GM12872 (cell line): ENCODE measurements at regions not wholly inside any gene's neighbourhood (a gene's known extent, or its start where the extent isn't known, plus 50 kb on each side); places are given as distances from the start of the nearest gene placed in this dataset.

Experiments used
- CTCF ChIP-seq: IDR thresholded peaks from 3 replicates; pipeline ENCODE4 v1.5.1; 2011; ENCODE audit warnings: low read depth, mild to moderate bottlenecking, low read length, moderate library complexity; ENCODE audit not compliant: insufficient read depth

GRCh38 chr6:93580446-93580845 is 161.1 kb upstream of the EPHA7 start:
- TF ChIP-seq CTCF, result no peak

- no peak for TF ChIP-seq CTCF
Observed at GRCh38 chr6:93575495-93576267, 156.3 kb upstream of the EPHA7 start.

- no peak for TF ChIP-seq CTCF
Observed at GRCh38 chr6:93574299-93574698, 154.9 kb upstream of the EPHA7 start.

- no peak for TF ChIP-seq CTCF
Observed at GRCh38 chr6:93571346-93571745, 152.0 kb upstream of the EPHA7 start.

GRCh38 chr6:93568169-93568568 is 148.8 kb upstream of the EPHA7 start:
- no peak for TF ChIP-seq CTCF

- TF ChIP-seq CTCF, result no peak
Observed at GRCh38 chr6:93567164-93567563, 147.8 kb upstream of the EPHA7 start.

GRCh38 chr6:93566285-93566684 is 146.9 kb upstream of the EPHA7 start:
- TF ChIP-seq CTCF, result no peak
